ENCODE measurements at regions not wholly inside any gene's neighbourhood (a gene's known extent, or its start where the extent isn't known, plus 50 kb on each side); places are given as distances from the start of the nearest gene placed in this dataset.

DNA sequence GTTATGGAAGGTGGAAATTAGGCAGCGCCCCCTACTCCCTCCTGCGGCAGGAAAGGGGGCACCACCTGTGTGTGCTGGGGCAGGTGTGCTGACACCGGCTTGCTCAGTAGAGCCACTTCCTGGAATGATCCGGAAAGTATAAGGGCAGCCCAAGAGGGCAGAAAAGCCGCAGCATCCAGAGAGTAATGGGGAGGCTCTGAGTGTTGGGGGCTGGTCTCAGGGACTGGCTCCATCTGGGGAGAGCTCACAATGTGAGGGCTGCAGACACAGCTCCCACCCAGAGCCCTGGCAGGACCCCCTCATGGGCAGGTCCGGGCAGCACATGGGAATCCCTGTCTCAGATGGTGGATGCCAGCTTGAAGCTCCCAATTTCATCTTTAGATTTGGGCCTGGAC is 187.6 kb upstream of the C14orf180 start:
- no peak overlapping the region for H3K27ac Mint-ChIP-seq
- H3K4me1 Mint-ChIP-seq = peaks cover 27% of the 10 kb centered on the region
- no peak for DNase-seq

DNA sequence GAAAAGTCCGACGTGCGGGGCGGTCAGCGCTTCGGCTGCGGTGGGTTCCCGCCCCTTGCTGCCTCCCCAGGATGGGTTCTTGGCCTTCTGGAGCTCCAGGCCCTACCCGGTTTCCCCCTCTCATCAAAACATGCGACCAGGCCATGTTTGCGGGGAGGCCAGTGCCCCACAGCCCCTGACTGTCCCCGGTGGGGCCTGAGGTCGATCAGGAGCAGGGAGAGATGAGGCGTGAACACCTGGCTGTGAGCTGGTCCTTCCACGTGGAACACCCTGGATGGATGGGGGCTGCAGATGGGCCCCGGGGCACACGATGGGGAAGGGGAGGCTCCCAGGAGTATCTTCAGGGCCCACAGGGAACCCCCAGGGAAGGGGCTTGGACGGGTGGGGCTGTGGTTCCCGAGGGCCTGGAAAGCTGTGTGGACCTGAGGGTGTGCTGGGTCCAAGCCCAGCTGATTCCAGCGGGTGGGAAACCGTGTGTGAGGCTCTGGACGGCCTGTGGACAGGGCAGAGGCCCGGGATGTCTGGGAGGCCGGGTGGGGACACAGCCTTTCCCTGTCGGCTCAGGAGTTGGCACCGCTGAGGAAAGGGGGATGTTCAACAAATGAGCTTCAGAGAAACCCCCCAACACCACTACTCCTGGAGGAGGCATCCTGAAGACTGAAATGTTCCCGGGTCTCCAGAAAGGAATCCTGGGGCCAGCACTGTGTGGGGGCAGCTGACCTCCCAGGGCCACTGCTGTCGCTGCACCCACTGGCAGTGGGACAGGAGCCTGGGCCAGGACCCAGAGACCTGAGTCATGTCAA is 187.0 kb upstream of the C14orf180 start:
- no peak for DNase-seq
- H3K36me3 Mint-ChIP-seq (ENCODE audit: low read depth) = peaks cover 8% of the 10 kb centered on the region
- peaks cover 27% of the 10 kb centered on the region for H3K4me1 Mint-ChIP-seq
- TF ChIP-seq, protein P1, sequence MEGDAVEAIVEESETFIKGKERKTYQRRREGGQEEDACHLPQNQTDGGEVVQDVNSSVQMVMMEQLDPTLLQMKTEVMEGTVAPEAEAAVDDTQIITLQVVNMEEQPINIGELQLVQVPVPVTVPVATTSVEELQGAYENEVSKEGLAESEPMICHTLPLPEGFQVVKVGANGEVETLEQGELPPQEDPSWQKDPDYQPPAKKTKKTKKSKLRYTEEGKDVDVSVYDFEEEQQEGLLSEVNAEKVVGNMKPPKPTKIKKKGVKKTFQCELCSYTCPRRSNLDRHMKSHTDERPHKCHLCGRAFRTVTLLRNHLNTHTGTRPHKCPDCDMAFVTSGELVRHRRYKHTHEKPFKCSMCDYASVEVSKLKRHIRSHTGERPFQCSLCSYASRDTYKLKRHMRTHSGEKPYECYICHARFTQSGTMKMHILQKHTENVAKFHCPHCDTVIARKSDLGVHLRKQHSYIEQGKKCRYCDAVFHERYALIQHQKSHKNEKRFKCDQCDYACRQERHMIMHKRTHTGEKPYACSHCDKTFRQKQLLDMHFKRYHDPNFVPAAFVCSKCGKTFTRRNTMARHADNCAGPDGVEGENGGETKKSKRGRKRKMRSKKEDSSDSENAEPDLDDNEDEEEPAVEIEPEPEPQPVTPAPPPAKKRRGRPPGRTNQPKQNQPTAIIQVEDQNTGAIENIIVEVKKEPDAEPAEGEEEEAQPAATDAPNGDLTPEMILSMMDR (IDR thresholded peaks at IDR 0.05) = no peak
- no peak overlapping the region for H3K4me3 Mint-ChIP-seq
- no peak overlapping the region for H3K27ac Mint-ChIP-seq
- H3K9me3 Mint-ChIP-seq = peaks cover 25% of the 10 kb centered on the region
- H3K27me3 Mint-ChIP-seq (ENCODE audit: low read depth, poor library complexity) = peaks cover 42% of the 10 kb centered on the region

More for the DNA sequence above, 187.6 kb upstream of the C14orf180 start:
- H3K4me3 Mint-ChIP-seq = no peak overlapping the region
- peaks cover 19% of the 10 kb centered on the region for H3K9me3 Mint-ChIP-seq
- peaks cover 36% of the 10 kb centered on the region for H3K27me3 Mint-ChIP-seq (ENCODE audit: low read depth, poor library complexity)
- TF ChIP-seq, protein P1 (IDR thresholded peaks at IDR 0.05) = no peak
- peaks cover 2% of the 10 kb centered on the region for H3K36me3 Mint-ChIP-seq (ENCODE audit: low read depth)

DNA sequence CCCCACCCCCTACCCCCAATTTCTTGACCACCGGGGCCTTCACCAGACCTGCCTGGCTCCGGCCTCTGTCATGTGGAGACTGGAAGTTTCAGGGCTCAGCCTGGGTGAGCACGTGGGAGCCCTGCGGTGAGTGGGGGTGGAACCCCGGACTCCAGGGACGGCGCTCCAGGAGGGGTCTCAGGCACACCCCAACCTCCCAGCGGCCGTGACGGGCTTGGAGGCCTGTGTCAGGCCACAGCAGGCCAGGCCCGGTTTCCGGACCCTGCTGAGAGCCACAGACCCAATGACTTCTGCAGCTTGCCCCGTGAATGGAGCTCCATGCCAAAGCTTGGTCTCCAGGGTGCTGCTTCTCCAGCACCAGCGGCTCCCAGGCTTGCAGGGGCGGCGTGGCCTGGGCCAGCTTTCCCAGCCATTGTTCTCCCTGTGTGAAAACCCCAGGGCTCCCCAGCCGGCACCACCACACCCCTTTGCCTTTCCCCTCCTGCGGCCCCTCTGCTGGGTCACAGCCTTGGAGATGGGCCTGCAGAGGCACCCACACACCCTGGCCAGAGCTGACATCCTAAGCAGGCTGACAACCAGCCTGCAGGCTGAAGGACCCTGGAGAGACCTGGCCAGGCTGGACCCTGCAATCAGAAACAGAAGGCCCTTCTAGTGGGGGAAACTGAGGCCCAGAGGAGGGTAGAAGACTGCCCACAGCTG is 186.2 kb upstream of the C14orf180 start:
- Mint-ChIP-seq H3K4me1 (peaks cover 27% of the 10 kb centered on the region), H3K27ac (no peak overlapping the region), H3K27me3 (ENCODE audit: low read depth, poor library complexity) (peaks cover 34% of the 10 kb centered on the region), H3K4me3 (no peak overlapping the region), H3K9me3 (peaks cover 33% of the 10 kb centered on the region), H3K36me3 (ENCODE audit: low read depth) (peaks cover 13% of the 10 kb centered on the region)
- TF ChIP-seq, protein P1 (IDR thresholded peaks at IDR 0.05) = no peak
- no peak for DNase-seq

DNA sequence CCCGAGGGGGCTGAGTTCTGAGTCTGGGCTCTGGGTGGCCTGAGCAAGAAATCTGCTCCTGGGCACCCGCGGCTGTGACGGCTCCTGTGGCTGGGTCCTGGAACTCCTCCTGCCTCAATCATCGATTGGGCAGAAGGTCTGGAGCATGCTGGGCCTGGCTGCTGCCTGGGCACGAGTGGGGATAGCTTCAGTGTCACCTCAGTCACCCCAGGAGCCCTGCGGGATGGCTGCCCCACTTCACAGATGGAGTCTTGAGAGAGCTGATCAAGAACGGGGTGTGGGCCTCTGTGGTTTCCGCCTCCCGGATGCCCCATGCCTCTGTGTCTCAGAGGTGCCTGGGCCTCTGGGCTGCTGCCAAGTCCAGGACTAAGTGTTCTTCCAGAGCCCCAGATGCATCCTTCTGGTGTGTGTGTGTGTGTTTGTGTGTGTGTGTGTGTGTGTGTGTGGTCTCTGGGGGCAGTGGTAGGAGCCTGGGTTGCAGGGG is 185.6 kb upstream of the C14orf180 start:
- Mint-ChIP-seq H3K27me3 (ENCODE audit: low read depth, poor library complexity) (peaks cover 34% of the 10 kb centered on the region), H3K9me3 (peaks cover 39% of the 10 kb centered on the region), H3K36me3 (ENCODE audit: low read depth) (peaks cover 13% of the 10 kb centered on the region), H3K4me1 (peaks cover 27% of the 10 kb centered on the region), H3K27ac (no peak overlapping the region), H3K4me3 (no peak overlapping the region)
- TF ChIP-seq, protein P1 (IDR thresholded peaks at IDR 0.05) = no peak
- no peak for DNase-seq

DNA sequence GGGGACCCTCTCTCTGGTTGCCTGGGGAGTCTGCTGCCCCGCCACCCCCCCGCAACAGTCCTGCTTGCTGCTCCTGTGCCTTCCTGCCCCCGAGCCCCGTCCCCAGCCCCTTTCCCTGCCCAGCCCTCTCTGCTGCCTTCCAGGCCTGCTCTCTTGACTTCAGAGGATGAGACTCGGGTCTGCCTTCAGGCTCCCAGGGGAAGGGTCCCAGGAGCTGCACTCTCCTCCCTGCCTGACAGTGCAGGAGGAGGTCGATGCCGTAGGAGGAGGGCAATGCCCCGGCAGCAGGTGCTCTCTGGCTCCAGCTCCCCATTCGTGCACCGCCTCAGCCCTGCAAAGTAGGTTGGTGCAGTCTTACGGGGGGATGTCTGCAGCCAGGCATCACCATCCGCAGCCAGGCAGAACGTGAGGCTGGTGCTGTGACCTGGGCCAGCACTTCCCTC is 185.1 kb upstream of the C14orf180 start:
- no peak overlapping the region for H3K27ac Mint-ChIP-seq
- H3K9me3 Mint-ChIP-seq = peaks cover 44% of the 10 kb centered on the region
- DNase-seq = no peak

More for the DNA sequence above, 185.1 kb upstream of the C14orf180 start:
- H3K4me1 Mint-ChIP-seq = peaks cover 27% of the 10 kb centered on the region
- H3K27me3 Mint-ChIP-seq (ENCODE audit: low read depth, poor library complexity) = peaks cover 29% of the 10 kb centered on the region
- TF ChIP-seq, protein P1 (IDR thresholded peaks at IDR 0.05) = no peak
- H3K4me3 Mint-ChIP-seq = no peak overlapping the region
- peaks cover 13% of the 10 kb centered on the region for H3K36me3 Mint-ChIP-seq (ENCODE audit: low read depth)
